ENCODE measurements at regions not wholly inside any gene's neighbourhood (a gene's known extent, or its start where the extent isn't known, plus 50 kb on each side); places are given as distances from the start of the nearest gene placed in this dataset.
A peak's percentile ranks its signal among the peaks of the same experiment; 100 is the strongest.

DNA sequence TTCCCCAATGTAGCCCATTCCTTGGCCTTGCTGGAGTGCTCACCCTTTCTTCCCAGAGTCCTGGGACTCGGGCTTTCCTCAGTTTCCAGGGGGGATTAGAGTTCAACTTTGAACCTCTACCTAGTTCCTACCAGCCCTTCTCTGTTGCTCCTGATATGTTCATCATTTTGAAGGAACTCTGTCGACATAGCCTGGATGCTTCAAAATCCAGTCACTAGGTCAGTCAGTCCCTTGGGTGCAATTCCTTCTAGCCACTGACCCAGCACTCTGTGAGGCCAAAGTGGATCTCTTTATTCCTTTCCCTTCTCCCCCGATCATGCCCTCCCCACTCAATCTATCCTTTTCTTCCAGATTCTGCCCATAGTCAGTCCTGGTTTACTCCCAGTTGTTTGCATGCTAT, 72.3 kb upstream of the TMCC3 start:
- DNase-seq (ENCODE audit: low read depth in 4 of 4, low spot score in 3 of 4): no peak

DNA sequence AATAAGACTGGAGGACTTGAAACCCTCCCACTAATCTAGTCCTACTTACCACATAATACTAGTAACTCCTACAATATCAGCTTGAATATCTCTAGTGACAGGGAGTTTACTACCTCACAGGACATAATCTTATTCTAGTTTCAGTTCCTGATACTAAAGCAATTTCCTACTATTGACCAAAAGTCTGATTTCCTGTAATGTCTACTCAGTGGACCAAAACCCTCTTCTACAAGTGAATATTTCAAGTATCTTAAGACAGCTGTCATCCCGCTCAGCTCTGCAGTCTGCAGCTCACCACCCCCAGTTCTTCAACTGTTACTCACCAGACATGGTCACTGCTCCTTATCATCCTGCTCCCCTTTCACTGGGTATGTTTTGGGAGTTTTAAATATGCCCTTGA, 70.8 kb upstream of the TMCC3 start:
- no peak for DNase-seq (ENCODE audit: low read depth in 4 of 4, low spot score in 3 of 4)

DNA sequence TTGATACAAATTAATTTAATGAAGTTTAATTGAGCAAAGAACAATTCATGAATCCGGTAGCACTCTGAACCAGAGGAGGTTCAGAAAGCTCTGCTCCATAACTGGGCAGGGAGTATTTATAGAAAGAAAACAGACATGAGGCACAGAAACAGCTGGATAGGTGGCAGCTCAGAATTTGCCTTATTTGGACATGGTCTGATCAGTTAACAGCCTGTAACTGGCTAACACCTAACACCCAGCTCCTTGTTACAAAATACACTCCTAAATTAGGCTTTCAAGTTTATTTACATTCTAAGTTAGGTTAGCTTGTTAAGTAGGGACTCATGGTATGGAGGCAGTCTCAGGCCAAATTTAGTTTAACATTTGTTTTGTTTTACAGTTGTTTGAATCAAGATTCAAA, 67.8 kb upstream of the TMCC3 start:
- DNase-seq (ENCODE audit: low read depth in 4 of 4, low spot score in 3 of 4): no peak

DNA sequence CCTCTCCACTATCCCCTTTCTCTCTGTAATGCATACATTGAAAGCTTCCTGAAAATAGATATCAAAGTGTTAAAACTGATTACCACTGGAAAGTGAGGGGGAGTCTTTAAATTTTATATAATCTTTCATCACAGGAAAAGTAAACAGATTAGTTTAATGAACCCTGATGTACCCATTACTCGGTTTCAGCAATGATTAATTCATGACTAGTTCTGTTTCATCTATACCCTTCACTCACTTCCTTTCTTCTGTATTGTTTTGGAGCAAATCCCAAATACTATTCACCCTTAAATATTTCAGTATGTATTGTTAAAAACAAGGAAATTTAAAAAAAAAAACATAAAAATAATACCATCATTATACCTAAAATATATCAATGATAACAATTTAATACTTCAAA, 67.3 kb upstream of the TMCC3 start:
- DNase-seq (ENCODE audit: low read depth in 4 of 4, low spot score in 3 of 4): no peak

DNA sequence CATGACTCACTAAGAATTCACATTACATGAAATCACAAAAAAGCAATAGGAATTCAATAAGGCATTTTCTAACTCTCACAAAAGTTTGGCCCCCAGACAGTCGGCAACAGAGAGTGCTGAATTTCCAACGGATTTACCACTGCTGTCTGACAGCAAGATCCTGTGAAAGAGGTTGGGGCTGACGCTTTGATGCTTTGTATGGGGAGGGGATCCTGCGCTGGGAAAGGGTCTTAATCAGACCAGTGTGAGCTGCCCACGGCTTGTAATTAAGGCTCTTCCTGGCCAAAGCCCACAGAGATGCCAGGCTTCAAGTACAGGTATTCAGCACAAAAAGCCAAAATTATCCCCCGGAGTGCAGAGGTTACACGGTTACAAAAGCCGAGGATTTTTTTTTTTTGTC, 66.8 kb upstream of the TMCC3 start:
- DNase-seq (ENCODE audit: low read depth in 4 of 4, low spot score in 3 of 4): no peak

DNA sequence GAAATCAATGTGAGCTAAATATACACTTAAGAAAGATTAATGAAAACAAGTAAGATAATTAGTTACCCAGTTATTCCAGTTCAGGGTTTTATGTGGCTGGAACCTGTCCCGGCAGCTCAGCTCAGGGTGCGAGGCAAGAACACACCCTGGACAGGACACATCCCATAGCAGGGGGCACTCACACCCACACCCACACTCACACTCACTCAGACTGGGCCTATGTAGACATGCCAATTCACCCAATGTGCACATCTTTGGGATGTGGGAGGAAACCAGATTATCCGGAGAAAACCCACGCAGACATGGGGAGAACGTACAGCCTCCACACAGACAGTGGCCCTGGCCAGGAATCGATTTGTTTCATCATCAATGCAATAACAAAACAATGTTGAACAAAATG, 66.0 kb upstream of the TMCC3 start:
- no peak for DNase-seq (ENCODE audit: low read depth in 4 of 4, low spot score in 3 of 4)

DNA sequence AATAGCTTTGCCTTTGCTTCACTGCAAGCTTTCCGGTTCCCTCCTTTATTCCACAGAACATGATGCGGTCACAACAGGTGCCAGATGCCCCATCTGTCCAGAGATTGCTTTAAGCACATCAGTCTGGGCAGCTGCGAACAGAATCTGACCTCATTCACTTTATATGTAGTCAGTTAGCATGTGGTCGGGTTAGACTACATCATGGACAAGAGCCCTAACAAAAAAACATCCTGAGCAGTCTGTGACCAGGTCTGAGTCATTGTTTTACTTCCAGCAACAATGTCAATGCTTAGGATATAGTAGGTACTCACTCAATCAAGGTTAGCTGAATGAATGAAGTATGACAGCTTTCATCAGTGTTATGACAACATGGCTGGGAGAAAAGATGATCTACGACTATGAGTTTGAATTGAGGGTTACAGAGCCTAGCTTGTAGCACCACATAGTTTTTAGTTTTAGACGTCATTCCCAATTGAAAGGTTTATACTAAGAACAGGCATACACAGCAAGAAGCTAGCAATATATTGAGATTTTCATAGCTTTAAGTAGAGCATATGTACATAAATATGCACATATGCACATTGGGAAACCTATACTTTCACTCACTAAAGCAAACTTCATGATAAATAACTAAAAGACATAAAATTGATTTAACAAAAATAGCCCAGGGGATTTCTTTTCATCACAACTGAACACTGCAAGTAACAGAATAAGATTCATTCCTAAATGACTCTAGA, 64.2 kb upstream of the TMCC3 start:
- DNase-seq (ENCODE audit: low read depth in 4 of 4, low spot score in 3 of 4): no peak

DNA sequence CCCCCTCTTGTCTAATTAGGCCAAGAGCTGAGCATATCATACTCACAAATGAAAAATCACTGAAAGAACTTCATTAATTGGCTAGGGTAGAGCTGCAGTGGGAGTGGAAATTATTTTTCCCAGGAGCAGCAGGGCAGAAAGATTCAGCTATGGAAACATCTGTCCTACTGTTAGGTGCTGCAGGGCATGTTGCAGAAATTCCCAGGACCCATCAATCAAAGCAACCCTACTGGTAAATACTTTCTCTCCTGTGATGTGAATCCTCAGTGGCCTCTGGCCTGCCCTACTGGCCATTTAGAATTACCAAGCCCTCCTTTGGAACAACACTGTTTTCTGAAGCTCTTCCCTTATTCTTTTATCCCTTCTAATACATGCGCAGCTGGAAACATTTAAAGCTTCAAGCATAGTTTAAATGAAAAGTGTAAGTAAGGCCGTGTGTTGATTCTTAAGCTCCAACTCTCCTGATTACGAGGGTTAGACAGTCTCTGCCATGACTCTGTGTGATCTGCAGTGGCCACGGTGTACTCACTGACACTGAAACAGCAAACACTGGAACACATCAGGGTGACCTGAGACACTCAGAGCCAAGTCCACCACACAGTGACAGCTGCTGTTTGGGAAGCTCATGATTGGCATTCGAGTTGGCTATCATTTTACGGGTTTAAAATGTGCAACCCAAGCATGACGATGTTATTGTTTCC, 62.6 kb upstream of the TMCC3 start:
- no peak for DNase-seq (ENCODE audit: low read depth in 4 of 4, low spot score in 3 of 4)

DNA sequence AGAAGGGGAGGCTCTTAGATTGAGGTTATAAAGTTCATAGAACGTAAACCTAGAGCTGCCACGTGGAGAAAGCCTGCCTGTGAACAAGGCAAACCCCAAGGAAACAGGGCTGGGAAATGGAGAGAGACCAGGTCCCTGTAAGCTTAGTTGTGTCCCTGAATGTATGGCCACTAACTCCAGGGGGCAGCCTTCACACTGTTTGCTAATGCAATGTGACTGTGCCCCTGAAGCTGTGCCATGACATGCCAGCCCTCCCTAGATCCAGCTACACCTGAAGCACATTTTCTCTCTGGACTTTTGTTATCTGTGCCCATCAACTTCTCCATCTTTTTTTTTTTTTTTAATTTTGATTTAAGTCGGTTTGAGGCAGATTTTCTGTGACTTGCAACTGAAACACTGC, 60.6 kb upstream of the TMCC3 start:
- DNase-seq (ENCODE audit: low read depth in 4 of 4, low spot score in 3 of 4): no peak

DNA sequence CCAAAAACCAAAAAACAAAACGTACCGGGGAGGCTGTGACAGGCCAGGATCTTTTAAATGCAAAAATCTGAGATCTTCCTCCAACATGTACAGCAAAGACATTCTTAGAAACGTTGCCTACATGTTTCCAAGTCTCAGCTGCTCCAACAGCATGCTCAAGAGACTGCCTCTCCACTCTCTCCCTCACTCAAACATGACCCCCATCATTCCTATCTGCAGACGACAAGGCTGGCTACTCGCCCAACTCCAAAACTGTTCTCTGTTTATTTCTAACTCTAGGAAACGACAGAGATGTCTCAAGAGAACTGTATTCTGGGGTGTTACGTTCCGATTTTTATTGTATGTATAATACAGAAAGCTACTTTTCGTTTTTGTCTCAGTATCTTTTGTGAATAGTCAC, 57.5 kb upstream of the TMCC3 start:
- DNase-seq (ENCODE audit: low read depth in 4 of 4, low spot score in 3 of 4): peak in 2 of 4 donors; percentile 48 to 63

DNA sequence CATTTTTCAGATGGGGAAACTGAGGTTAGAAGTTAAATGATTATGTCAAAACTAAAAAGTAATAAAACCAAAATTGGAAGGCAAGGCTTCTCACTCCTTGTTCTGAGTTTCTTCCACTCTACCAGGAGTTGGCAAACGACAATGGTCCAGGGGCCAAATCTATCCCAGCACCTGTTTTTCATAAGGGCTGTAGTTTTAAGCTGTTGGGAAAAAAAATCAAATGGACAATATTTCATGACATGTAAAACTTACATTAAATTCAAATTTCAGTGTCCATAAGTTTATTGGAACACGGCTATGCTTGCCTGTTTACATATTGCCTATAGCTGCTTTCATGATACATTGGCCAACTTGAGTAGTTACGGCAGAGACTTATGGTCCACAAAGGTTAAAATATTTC, 56.7 kb upstream of the TMCC3 start:
- DNase-seq (ENCODE audit: low read depth in 4 of 4, low spot score in 3 of 4): no peak

DNA sequence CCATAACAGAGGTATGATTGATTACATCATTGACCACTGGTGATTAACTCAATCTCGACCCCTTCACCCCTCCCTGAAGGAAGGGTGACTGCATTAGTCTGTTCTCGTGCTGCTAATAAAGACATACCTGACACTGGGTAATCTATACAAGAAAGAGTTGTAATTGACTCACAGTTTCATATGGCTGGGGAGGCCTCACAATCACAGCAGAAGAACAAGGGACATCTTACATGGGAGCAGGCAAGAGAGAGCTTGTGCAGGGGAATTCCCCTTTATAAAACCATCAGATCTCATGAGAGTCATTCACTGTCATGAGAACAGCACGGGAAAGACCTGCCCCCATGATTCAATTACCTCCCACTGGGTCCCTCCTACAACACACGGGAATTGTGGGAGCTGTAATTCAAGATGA, 55.9 kb upstream of the TMCC3 start:
- no peak for DNase-seq (ENCODE audit: low read depth in 4 of 4, low spot score in 3 of 4)

DNA sequence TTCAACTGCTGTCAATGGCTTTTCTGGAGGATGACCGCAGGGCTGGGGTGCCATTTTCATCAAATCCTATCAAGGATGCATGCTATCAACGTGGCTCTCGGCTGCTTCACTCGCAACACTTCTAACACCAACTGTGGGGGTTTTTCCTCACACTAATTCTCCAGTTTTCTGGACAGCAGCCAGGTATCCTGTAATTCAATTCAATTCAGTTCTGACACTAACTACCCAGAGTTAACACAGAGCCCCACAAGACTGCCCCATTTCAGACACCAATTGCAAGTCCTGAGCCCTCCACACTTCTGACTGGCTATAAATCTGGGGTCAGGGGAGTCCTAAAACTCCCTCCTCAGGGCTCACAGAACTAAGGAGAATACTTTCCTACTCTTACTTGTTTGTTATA, 55.3 kb upstream of the TMCC3 start:
- no peak for DNase-seq (ENCODE audit: low read depth in 4 of 4, low spot score in 3 of 4)

DNA sequence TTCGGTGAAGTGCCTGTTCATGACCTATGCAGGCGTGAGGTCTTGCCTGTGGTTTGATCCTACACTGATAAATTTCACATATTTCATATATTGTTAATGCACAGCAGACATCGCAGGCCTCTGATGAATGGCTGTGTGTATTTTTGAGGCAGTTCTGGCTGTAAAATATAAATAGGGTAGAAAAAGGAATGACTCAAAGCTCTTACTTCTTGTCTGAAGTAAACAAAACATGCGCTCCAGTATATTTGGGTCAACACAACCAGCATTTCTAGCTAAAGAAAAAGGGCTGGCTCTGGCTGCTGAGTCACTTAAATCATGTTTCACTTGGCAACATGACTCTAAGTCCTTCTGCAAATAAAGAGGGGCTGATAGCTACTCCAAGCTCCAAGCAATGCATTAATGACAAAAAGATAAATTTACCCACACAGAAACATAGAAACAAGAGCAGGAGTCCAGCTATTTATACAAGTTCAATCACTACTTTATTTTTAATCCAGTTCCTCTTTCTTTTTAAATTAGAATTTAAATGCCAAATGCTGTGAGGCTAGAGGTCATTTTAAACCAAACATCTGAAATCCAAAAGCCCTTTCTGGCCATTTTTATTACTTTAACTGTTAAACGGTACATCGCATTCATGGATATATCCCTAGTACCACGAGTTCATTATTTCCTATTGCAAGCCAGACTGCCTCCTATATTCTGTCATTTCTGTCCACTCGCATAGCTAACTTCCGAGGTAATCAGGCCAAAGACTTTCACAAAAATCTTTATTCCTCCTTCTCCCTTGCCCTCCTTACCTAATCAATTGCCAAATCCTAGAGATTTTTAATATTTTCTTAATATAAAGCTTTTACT, 54.3 kb upstream of the TMCC3 start:
- peak in 2 of 4 donors; percentile 49 to 60 for DNase-seq (ENCODE audit: low read depth in 4 of 4, low spot score in 3 of 4)

DNA sequence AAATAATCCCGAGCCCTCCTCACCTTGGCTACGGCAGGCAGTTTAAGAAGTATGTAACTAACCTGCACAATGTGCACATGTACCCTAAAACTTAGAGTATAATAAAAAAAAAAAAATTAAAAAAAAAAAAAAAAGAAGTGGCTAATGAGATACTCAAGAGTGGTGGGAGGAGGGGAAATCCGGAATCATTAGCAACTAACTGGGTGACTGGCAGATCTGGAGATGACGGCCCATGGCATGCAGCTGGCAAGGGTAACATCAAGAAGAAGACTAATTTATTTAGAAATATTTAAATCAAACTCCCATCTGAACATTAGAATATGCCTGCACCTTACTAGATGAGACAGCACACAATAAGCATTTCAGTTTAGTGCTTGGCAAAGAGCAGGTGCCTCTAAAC, 52.3 kb upstream of the TMCC3 start:
- DNase-seq (ENCODE audit: low read depth in 4 of 4, low spot score in 3 of 4): no peak

DNA sequence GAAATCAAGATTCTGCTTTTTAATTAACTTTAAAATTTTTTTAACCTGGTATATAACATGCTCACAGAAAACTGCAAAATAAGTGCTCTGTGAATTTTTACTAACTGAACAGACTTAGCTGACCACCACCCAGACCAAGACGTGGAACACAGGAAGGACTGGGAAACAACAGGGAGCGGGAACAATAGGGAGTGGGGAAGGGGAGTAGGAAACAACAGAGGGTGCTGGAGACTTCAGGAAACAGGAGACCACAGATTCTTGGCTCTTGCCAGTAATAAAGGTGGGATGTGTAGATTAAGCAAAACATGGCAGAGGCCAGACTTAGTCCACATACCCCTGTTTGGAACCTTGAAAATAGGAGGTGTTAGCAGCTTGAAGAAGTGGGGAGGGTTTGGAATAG, 51.4 kb upstream of the TMCC3 start:
- no peak for DNase-seq (ENCODE audit: low read depth in 4 of 4, low spot score in 3 of 4)

DNA sequence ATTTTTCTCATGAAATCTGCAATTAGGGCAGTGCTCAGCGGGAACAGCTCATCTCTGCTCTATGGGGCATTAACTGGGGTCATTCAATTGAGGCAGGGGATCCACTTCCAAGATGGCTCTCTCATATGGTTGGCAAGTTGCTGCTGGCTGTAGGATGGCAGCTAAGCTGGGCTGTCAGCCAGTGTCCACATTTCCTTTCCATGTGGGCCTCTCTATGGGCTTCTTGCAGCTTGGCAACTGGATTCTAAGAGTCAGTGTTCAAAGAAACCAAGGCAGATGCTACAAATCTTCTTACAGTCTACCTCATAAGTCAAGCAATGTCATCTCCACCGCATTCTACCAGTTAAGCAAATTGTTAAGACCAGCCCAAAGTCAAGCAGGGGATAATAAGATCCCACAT, 50.3 kb upstream of the TMCC3 start:
- DNase-seq (ENCODE audit: low read depth in 4 of 4, low spot score in 3 of 4): no peak
